Calu3 (cell line): ENCODE measurements at regions not wholly inside any gene's neighbourhood (a gene's known extent, or its start where the extent isn't known, plus 50 kb on each side); places are given as distances from the start of the nearest gene placed in this dataset.

ENCODE experiments used
- BruUV-seq: library from RNA; stranded (reverse); fragments of 400-500 nt; replicated peaks from 2 replicates; lab custom pipeline; 2021; lab: Mats Ljungman, UMichigan
- CTCF ChIA-PET: fragments of 300-600 bp; sonication (Branson Sonifier 250); formaldehyde crosslinking; loops from one replicate; lab custom pipeline; 2022; ENCODE audit warnings: antibody characterized with exemption; lab: Charles Lee
- DNase-seq: peaks from one replicate; pipeline ENCODE4 v3.0.0; 2022
- H3K27ac Mint-ChIP-seq: one replicate; pipeline ENCODE4 v1.8.0; 2022; ENCODE audit warnings: mixed read lengths; ENCODE audit not compliant: unreplicated experiment
- H3K27me3 Mint-ChIP-seq: one replicate; pipeline ENCODE4 v1.8.0; 2022; ENCODE audit warnings: mixed read lengths; ENCODE audit not compliant: unreplicated experiment
- H3K36me3 Mint-ChIP-seq: one replicate; pipeline ENCODE4 v1.8.0; 2022; ENCODE audit warnings: mild to moderate bottlenecking, moderate library complexity, mixed read lengths; ENCODE audit not compliant: insufficient read depth, unreplicated experiment
- H3K4me1 Mint-ChIP-seq: one replicate; pipeline ENCODE4 v1.8.0; 2022; ENCODE audit warnings: mild to moderate bottlenecking, low read depth, mixed read lengths; ENCODE audit not compliant: unreplicated experiment
- H3K4me3 Mint-ChIP-seq: one replicate; pipeline ENCODE4 v1.8.0; 2022; ENCODE audit warnings: mild to moderate bottlenecking, low read depth, moderate library complexity, mixed read lengths; ENCODE audit not compliant: unreplicated experiment
- H3K9me3 Mint-ChIP-seq: one replicate; pipeline ENCODE4 v1.8.0; 2022; ENCODE audit warnings: low read depth, mixed read lengths; ENCODE audit not compliant: unreplicated experiment
- CTCF ChIP-seq: fragments of 200-600 bp; IDR thresholded peaks from one replicate; pipeline ENCODE4 v1.8.0; 2022; ENCODE audit warnings: antibody characterized with exemption; ENCODE audit not compliant: unreplicated experiment
- intact Hi-C: fragments of 100-400 bp; cut with micrococcal nuclease; formaldehyde crosslinking; loops from one replicate; pipeline ENCODE4 v1.10.0; 2022; ENCODE audit not compliant: unreplicated experiment

GRCh38 chr7:15867441-15867840 is 181.0 kb upstream of the MEOX2 start:
- no peaks in the 10 kb centered on the region for H3K27me3 Mint-ChIP-seq
- BruUV-seq: no TSS peak
- H3K36me3 Mint-ChIP-seq: no peaks in the 10 kb centered on the region
- DNase-seq: no peak
- CTCF ChIA-PET: no interaction called here
- no peak for TF ChIP-seq CTCF
- H3K27ac Mint-ChIP-seq: no peak overlapping the region
- H3K9me3 Mint-ChIP-seq: no peaks in the 10 kb centered on the region
- no peak overlapping the region for H3K4me3 Mint-ChIP-seq
- intact Hi-C loops: no loop called here
- H3K4me1 Mint-ChIP-seq: no peaks in the 10 kb centered on the region

- no TSS peak for BruUV-seq
- H3K4me1 Mint-ChIP-seq: no peaks in the 10 kb centered on the region
- no peak overlapping the region for H3K4me3 Mint-ChIP-seq
- TF ChIP-seq CTCF: no peak
- no peak for DNase-seq
- H3K9me3 Mint-ChIP-seq: no peaks in the 10 kb centered on the region
- CTCF ChIA-PET: no interaction called here
- intact Hi-C loops: no loop called here
- H3K27ac Mint-ChIP-seq: no peak overlapping the region
- H3K27me3 Mint-ChIP-seq: no peaks in the 10 kb centered on the region
- H3K36me3 Mint-ChIP-seq: no peaks in the 10 kb centered on the region
Observed at GRCh38 chr7:15866753-15867152, 180.3 kb upstream of the MEOX2 start.

- Mint-ChIP-seq H3K9me3 (no peaks in the 10 kb centered on the region), H3K4me1 (no peaks in the 10 kb centered on the region), H3K27ac (no peak overlapping the region), H3K4me3 (no peak overlapping the region), H3K36me3 (no peaks in the 10 kb centered on the region), H3K27me3 (no peaks in the 10 kb centered on the region)
- BruUV-seq: no TSS peak
- CTCF ChIA-PET: no interaction called here
- no peak for DNase-seq
- TF ChIP-seq CTCF: no peak
- intact Hi-C loops: no loop called here
Observed at GRCh38 chr7:15864626-15864991, 178.1 kb upstream of the MEOX2 start.

GRCh38 chr7:15863951-15864625 is 177.6 kb upstream of the MEOX2 start:
- Mint-ChIP-seq H3K27ac (no peak overlapping the region), H3K27me3 (no peaks in the 10 kb centered on the region), H3K9me3 (no peaks in the 10 kb centered on the region), H3K36me3 (no peaks in the 10 kb centered on the region), H3K4me3 (no peak overlapping the region), H3K4me1 (no peaks in the 10 kb centered on the region)
- CTCF ChIA-PET: interaction anchor here (1.2 kb wide), 1 partner anchor 25 kb away, joined by 3 read pairs; no protein-coding TSS in a partner anchor
- BruUV-seq: no TSS peak
- TF ChIP-seq CTCF: no peak
- intact Hi-C loops: no loop called here
- DNase-seq: no peak
